HEK293 (cell line): ENCODE measurements at regions not wholly inside any gene's neighbourhood (a gene's known extent, or its start where the extent isn't known, plus 50 kb on each side); places are given as distances from the start of the nearest gene placed in this dataset.

ENCODE experiments used
- CTCF ChIA-PET: fragments of 350-600 bp; formaldehyde crosslinking; extraction: SDS; loops from one replicate; lab custom pipeline; 2021; ENCODE audit warnings: antibody characterized with exemption; lab: Yijun Ruan, JAX
- POLR2A ChIA-PET: fragments of 300-600 bp; formaldehyde crosslinking; extraction: SDS; loops from one replicate; lab custom pipeline; 2020; ENCODE audit warnings: antibody characterized with exemption, inconsistent platforms; lab: Yijun Ruan, JAX
- H3K27ac ChIP-seq: fragments of 200-500 bp; sonication (Bioruptor generic); 2 replicates; pipeline ENCODE4 v1.5.1; 2014; ENCODE audit warnings: low read depth, low read length, control low read depth, inconsistent platforms; ENCODE audit errors: extremely low read depth
- H3K36me3 ChIP-seq, 2 experiments: fragments of 200-500 bp in 1 of 2; sonication (Bioruptor generic) in 1 of 2; 1 replicate in 1 of 2; 2 replicates in 1 of 2; pipeline ENCODE4 v1.5.1; 2014 to 2017; ENCODE audit warnings: inconsistent platforms in 2 of 2, low read length in 2 of 2; ENCODE audit not compliant: control insufficient read depth in 2 of 2, insufficient read depth in 1 of 2
- H3K4me1 ChIP-seq: fragments of 200-500 bp; sonication (Bioruptor generic); 2 replicates; pipeline ENCODE4 v1.5.1; 2014; ENCODE audit warnings: mild to moderate bottlenecking, low read length, inconsistent platforms; ENCODE audit not compliant: control insufficient read depth, insufficient read depth
- H3K4me3 ChIP-seq: 2 replicates; pipeline ENCODE4 v1.5.1; 2011; ENCODE audit warnings: low read depth, mild to moderate bottlenecking, control low read depth, low read length, moderate library complexity
- H3K9me3 ChIP-seq: fragments of 200-500 bp; sonication (Bioruptor generic); 2 replicates; pipeline ENCODE4 v1.5.1; 2014; ENCODE audit warnings: low read depth, low read length, inconsistent platforms; ENCODE audit not compliant: control insufficient read depth, insufficient read depth
- HIC1 ChIP-seq: fragments of 450-650 bp; formaldehyde crosslinking; IDR thresholded peaks from 2 replicates; pipeline ENCODE4 v1.5.1; 2016; ENCODE audit warnings: missing biosample characterization, missing genetic modification characterization
- SALL2 ChIP-seq: fragments of 450-650 bp; formaldehyde crosslinking; IDR thresholded peaks from 2 replicates; pipeline ENCODE4 v1.5.0; 2017; ENCODE audit warnings: missing biosample characterization, mild to moderate bottlenecking, missing genetic modification characterization, borderline replicate concordance
- SP3 ChIP-seq: fragments of 450-650 bp; formaldehyde crosslinking; IDR thresholded peaks from 2 replicates; pipeline ENCODE4 v1.5.1; 2016; ENCODE audit warnings: missing biosample characterization, missing genetic modification characterization
- ZBTB20 ChIP-seq: fragments of 450-650 bp; formaldehyde crosslinking; IDR thresholded peaks from 2 replicates; pipeline ENCODE4 v1.5.1; 2016; ENCODE audit warnings: missing biosample characterization, missing genetic modification characterization
- ZBTB21 ChIP-seq: fragments of 450-650 bp; formaldehyde crosslinking; IDR thresholded peaks from 2 replicates; pipeline ENCODE4 v1.5.1; 2017; ENCODE audit warnings: missing biosample characterization, missing genetic modification characterization
- ZBTB49 ChIP-seq: fragments of 450-650 bp; formaldehyde crosslinking; IDR thresholded peaks from 2 replicates; pipeline ENCODE4 v1.5.1; 2016; ENCODE audit warnings: missing biosample characterization, missing genetic modification characterization, low read depth
- ZFP37 ChIP-seq: fragments of 450-650 bp; formaldehyde crosslinking; IDR thresholded peaks from 2 replicates; pipeline ENCODE4 v1.5.1; 2016; ENCODE audit warnings: missing biosample characterization, missing genetic modification characterization
- ZNF10 ChIP-seq: fragments of 450-650 bp; formaldehyde crosslinking; IDR thresholded peaks from 2 replicates; pipeline ENCODE4 v1.5.1; 2017; ENCODE audit warnings: missing biosample characterization, missing genetic modification characterization
- ZNF404 ChIP-seq: fragments of 450-650 bp; formaldehyde crosslinking; IDR thresholded peaks from 2 replicates; pipeline ENCODE4 v1.5.1; 2017; ENCODE audit warnings: missing biosample characterization, missing genetic modification characterization
- ZNF426 ChIP-seq: fragments of 450-650 bp; formaldehyde crosslinking; IDR thresholded peaks from 2 replicates; pipeline ENCODE4 v1.5.1; 2017; ENCODE audit warnings: missing biosample characterization, missing genetic modification characterization, mild to moderate bottlenecking, inconsistent platforms, moderate library complexity
- ZNF433 ChIP-seq: fragments of 450-650 bp; formaldehyde crosslinking; IDR thresholded peaks from 2 replicates; pipeline ENCODE4 v1.5.1; 2016; ENCODE audit warnings: missing biosample characterization, missing genetic modification characterization, low read depth
- ZNF530 ChIP-seq: fragments of 450-650 bp; formaldehyde crosslinking; IDR thresholded peaks from 2 replicates; pipeline ENCODE4 v1.5.1; 2016; ENCODE audit warnings: low read depth, missing biosample characterization, missing genetic modification characterization
- ZNF76 ChIP-seq: fragments of 450-650 bp; formaldehyde crosslinking; IDR thresholded peaks from 2 replicates; pipeline ENCODE4; 2016; ENCODE audit warnings: low read depth, missing biosample characterization, missing genetic modification characterization, borderline replicate concordance
- ZNF830 ChIP-seq: fragments of 450-650 bp; IDR thresholded peaks from 2 replicates; pipeline ENCODE4 v1.5.0; 2018; ENCODE audit warnings: missing biosample characterization, missing genetic modification characterization, low read depth, mild to moderate bottlenecking, moderate library complexity
- ZNF843 ChIP-seq: fragments of 450-650 bp; formaldehyde crosslinking; IDR thresholded peaks from 2 replicates; pipeline ENCODE4 v1.5.1; 2016; ENCODE audit warnings: missing biosample characterization, missing genetic modification characterization
- ZSCAN16 ChIP-seq: fragments of 450-650 bp; formaldehyde crosslinking; IDR thresholded peaks from 2 replicates; pipeline ENCODE4 v1.5.1; 2016; ENCODE audit warnings: missing biosample characterization, missing genetic modification characterization
- TF ChIP-seq, protein P1 (sequence below): fragments of 450-650 bp; formaldehyde crosslinking; IDR thresholded peaks from 2 replicates; pipeline ENCODE4 v1.5.1; 2016; ENCODE audit warnings: missing biosample characterization, missing genetic modification characterization
- TF ChIP-seq, protein P2 (sequence below): fragments of 450-650 bp; formaldehyde crosslinking; conservative IDR thresholded peaks from 2 replicates; pipeline ENCODE4 v1.5.1; 2016; ENCODE audit warnings: low read depth, missing biosample characterization, missing genetic modification characterization
- TF ChIP-seq, protein P3 (sequence below): fragments of 450-650 bp; IDR thresholded peaks from 2 replicates; pipeline ENCODE4 v1.5.1; 2018; ENCODE audit warnings: missing biosample characterization, mild to moderate bottlenecking, missing genetic modification characterization

DNA sequence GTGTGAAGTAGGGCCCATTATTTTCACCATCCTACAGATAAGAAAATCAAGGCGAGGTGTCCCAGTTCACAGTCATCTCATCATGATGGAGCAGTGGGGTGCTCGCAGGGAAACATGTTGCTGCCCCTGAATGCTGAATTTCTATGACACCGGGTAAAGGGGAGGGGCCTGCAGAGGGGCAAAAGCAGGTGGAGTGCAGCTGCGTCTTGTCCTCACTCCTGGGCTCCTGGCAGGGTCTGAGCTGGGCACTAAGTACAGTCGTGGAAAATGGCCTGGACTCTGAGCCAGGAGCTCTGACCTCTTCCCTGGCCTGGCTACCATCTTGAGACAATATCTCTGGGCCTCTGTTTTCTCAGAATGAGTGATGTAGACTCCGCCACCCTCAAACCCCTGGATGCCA, 253.1 kb upstream of the PITRM1 start:
- TF ChIP-seq ZFP37 (tag by site-specific recombination) (no peak), ZNF830 (tag by site-specific recombination) (no peak), SP3 (tag by site-specific recombination) (no peak), ZNF76 (tag by site-specific recombination) (no peak), ZNF433 (tag by site-specific recombination) (no peak), ZNF530 (tag by site-specific recombination) (no peak), ZNF426 (no peak), ZBTB49 (tag by site-specific recombination) (no peak), ZBTB21 (no peak)
- TF ChIP-seq, protein P1, sequence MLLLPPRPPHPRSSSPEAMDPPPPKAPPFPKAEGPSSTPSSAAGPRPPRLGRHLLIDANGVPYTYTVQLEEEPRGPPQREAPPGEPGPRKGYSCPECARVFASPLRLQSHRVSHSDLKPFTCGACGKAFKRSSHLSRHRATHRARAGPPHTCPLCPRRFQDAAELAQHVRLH (tag by site-specific recombination), result no peak
- TF ChIP-seq, protein P2, sequence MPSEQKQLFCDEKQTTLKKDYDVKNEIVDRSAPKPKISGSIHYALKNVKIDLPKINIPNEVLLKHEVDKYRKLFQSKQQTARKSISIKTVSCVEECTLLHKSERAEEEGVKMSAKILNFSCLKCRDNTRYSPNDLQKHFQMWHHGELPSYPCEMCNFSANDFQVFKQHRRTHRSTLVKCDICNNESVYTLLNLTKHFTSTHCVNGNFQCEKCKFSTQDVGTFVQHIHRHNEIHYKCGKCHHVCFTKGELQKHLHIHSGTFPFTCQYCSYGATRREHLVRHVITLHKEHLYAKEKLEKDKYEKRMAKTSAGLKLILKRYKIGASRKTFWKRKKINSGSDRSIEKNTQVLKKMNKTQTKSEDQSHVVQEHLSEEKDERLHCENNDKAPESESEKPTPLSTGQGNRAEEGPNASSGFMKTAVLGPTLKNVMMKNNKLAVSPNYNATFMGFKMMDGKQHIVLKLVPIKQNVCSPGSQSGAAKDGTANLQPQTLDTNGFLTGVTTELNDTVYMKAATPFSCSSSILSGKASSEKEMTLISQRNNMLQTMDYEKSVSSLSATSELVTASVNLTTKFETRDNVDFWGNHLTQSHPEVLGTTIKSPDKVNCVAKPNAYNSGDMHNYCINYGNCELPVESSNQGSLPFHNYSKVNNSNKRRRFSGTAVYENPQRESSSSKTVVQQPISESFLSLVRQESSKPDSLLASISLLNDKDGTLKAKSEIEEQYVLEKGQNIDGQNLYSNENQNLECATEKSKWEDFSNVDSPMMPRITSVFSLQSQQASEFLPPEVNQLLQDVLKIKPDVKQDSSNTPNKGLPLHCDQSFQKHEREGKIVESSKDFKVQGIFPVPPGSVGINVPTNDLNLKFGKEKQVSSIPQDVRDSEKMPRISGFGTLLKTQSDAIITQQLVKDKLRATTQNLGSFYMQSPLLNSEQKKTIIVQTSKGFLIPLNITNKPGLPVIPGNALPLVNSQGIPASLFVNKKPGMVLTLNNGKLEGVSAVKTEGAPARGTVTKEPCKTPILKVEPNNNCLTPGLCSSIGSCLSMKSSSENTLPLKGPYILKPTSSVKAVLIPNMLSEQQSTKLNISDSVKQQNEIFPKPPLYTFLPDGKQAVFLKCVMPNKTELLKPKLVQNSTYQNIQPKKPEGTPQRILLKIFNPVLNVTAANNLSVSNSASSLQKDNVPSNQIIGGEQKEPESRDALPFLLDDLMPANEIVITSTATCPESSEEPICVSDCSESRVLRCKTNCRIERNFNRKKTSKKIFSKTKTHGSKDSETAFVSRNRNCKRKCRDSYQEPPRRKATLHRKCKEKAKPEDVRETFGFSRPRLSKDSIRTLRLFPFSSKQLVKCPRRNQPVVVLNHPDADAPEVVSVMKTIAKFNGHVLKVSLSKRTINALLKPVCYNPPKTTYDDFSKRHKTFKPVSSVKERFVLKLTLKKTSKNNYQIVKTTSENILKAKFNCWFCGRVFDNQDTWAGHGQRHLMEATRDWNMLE (tag by site-specific recombination), result no peak
- TF ChIP-seq, protein P3, sequence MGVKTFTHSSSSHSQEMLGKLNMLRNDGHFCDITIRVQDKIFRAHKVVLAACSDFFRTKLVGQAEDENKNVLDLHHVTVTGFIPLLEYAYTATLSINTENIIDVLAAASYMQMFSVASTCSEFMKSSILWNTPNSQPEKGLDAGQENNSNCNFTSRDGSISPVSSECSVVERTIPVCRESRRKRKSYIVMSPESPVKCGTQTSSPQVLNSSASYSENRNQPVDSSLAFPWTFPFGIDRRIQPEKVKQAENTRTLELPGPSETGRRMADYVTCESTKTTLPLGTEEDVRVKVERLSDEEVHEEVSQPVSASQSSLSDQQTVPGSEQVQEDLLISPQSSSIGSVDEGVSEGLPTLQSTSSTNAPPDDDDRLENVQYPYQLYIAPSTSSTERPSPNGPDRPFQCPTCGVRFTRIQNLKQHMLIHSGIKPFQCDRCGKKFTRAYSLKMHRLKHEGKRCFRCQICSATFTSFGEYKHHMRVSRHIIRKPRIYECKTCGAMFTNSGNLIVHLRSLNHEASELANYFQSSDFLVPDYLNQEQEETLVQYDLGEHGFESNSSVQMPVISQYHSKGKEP (tag by site-specific recombination), result no peak
- ChIA-PET CTCF (interaction anchor here (0.6 kb wide), 1 partner anchor 42 kb away, joined by 3 read pairs; no protein-coding TSS in a partner anchor), POLR2A (no interaction called here)
- Histone ChIP-seq H3K9me3 (no peaks in the 10 kb centered on the region), H3K27ac (no peak overlapping the region), H3K4me1 (no peaks in the 10 kb centered on the region), H3K4me3 (no peak overlapping the region), H3K36me3 (no peaks in the 10 kb centered on the region)

GRCh38 chr10:3425261-3425660, 252.7 kb upstream of the PITRM1 start:
- no peak overlapping the region for H3K4me3 ChIP-seq
- POLR2A ChIA-PET, result no interaction called here
- no peak overlapping the region for H3K27ac ChIP-seq
- CTCF ChIA-PET, result interaction anchor here (0.6 to 0.7 kb wide), 2 partner anchors 42 to 885 kb away, joined by 3 to 4 read pairs; no protein-coding TSS in a partner anchor
- H3K9me3 ChIP-seq, result no peaks in the 10 kb centered on the region
- no peaks in the 10 kb centered on the region for H3K4me1 ChIP-seq
- H3K36me3 ChIP-seq, result no peaks in the 10 kb centered on the region
- TF ChIP-seq HIC1 (tag by site-specific recombination), result no peak
- TF ChIP-seq ZSCAN16 (tag by site-specific recombination), result no peak
- TF ChIP-seq SALL2, result no peak
- no peak for TF ChIP-seq ZNF404 (tag by site-specific recombination)
- no peak for TF ChIP-seq ZNF10 (tag by site-specific recombination)
- TF ChIP-seq ZNF433 (tag by site-specific recombination), result no peak
- TF ChIP-seq ZNF843, result no peak
- no peak for TF ChIP-seq ZBTB20 (tag by site-specific recombination)
